GM18498 (cell line): ENCODE measurements at regions not wholly inside any gene's neighbourhood (a gene's known extent, or its start where the extent isn't known, plus 50 kb on each side); places are given as distances from the start of the nearest gene placed in this dataset.

Experiments
- ATAC-seq: cut with Tn5 transposase; IDR thresholded peaks from one replicate; pipeline ENCODE4 v1.9.1; 2021; ENCODE audit warnings: mild to moderate bottlenecking, moderate library complexity; ENCODE audit not compliant: unreplicated experiment

GRCh38 chr12:126534942-126535341, 1469.7 kb downstream of the AACS start:
- no peak for ATAC-seq

GRCh38 chr12:126535971-126536370, 1470.7 kb downstream of the AACS start:
- no peak for ATAC-seq

GRCh38 chr12:126537961-126538530, 1472.8 kb downstream of the AACS start:
- ATAC-seq, result no peak

- ATAC-seq, result no peak
Measured at GRCh38 chr12:126538888-126539287, 1473.7 kb downstream of the AACS start.

GRCh38 chr12:126545411-126545810, 1480.2 kb downstream of the AACS start:
- ATAC-seq, result no peak

GRCh38 chr12:126547905-126548304, 1482.7 kb downstream of the AACS start:
- ATAC-seq, result no peak

GRCh38 chr12:126551869-126552268, 1486.6 kb downstream of the AACS start:
- no peak for ATAC-seq

GRCh38 chr12:126554625-126555024, 1489.4 kb downstream of the AACS start:
- ATAC-seq, result no peak

GRCh38 chr12:126557659-126558058, 1492.4 kb downstream of the AACS start:
- no peak for ATAC-seq

GRCh38 chr12:126558219-126558618, 1493.0 kb downstream of the AACS start:
- no peak for ATAC-seq

- ATAC-seq, result no peak
Measured at GRCh38 chr12:126558810-126559209, 1493.6 kb downstream of the AACS start.

GRCh38 chr12:126567016-126567415, 1501.8 kb downstream of the AACS start:
- no peak for ATAC-seq

- no peak for ATAC-seq
Measured at GRCh38 chr12:126569706-126570105, 1504.5 kb downstream of the AACS start.

GRCh38 chr12:126570566-126570965, 1505.3 kb downstream of the AACS start:
- no peak for ATAC-seq

GRCh38 chr12:126572170-126572569, 1506.9 kb downstream of the AACS start:
- ATAC-seq, result no peak

- ATAC-seq, result no peak
Measured at GRCh38 chr12:126581655-126582054, 1516.4 kb downstream of the AACS start.

GRCh38 chr12:126582231-126582630, 1517.0 kb downstream of the AACS start:
- no peak for ATAC-seq

GRCh38 chr12:126588586-126589249, 1523.5 kb downstream of the AACS start:
- no peak for ATAC-seq

- ATAC-seq, result no peak
Measured at GRCh38 chr12:126591533-126591932, 1526.3 kb downstream of the AACS start.

GRCh38 chr12:126601184-126602170, 1536.2 kb downstream of the AACS start:
- ATAC-seq, result no peak

- no peak for ATAC-seq
Measured at GRCh38 chr12:126602612-126603011, 1537.4 kb downstream of the AACS start.

- no peak for ATAC-seq
Measured at GRCh38 chr12:126607157-126607556, 1541.9 kb downstream of the AACS start.
